Heart left ventricle (tissue), 16 donors: ENCODE measurements at regions not wholly inside any gene's neighbourhood (a gene's known extent, or its start where the extent isn't known, plus 50 kb on each side); places are given as distances from the start of the nearest gene placed in this dataset.

Experiments used
- ATAC-seq, 4 donors: fragments of 200-7000 bp; cut with Tn5 transposase; one replicate each; pipeline ENCODE4 v1.9.1; 2020 to 2022; ENCODE audit warnings: moderate library complexity in 4 of 4, mild to moderate bottlenecking in 3 of 4, moderate number of reproducible peaks in 1 of 4
- DNase-seq, 5 donors: peaks; one replicate each; pipeline ENCODE4 v3.0.0-alpha.2; 2020
- H3K27ac ChIP-seq, 12 donors: fragments of 200-600 bp; sonication (generic) in 4 of 12; one replicate each; pipeline versions ENCODE4 v1.5.0 to v1.8.0; 2016 to 2022; ENCODE audit warnings: mild to moderate bottlenecking in 2 of 12
- H3K27me3 ChIP-seq, 9 donors: fragments of 200-600 bp; sonication (generic) in 2 of 9; one replicate each; pipeline versions ENCODE4 v1.5.1 to v1.8.0; 2016 to 2022; ENCODE audit warnings: mild to moderate bottlenecking in 3 of 9
- H3K36me3 ChIP-seq, 9 donors: fragments of 200-600 bp; sonication (generic) in 2 of 9; one replicate each; pipeline versions ENCODE4 v1.5.0 to v1.8.0; 2018 to 2022; ENCODE audit warnings: mild to moderate bottlenecking in 2 of 9
- H3K4me1 ChIP-seq, 12 donors: fragments of 200-600 bp; sonication (generic) in 4 of 12; one replicate each; pipeline versions ENCODE4 v1.5.0 to v1.8.0; 2016 to 2022; ENCODE audit warnings: mild to moderate bottlenecking in 3 of 12
- H3K4me3 ChIP-seq, 12 donors: fragments of 200-600 bp; sonication (generic) in 4 of 12; one replicate each; pipeline versions ENCODE4 v1.5.0 to v1.8.0; 2017 to 2022; ENCODE audit warnings: mild to moderate bottlenecking in 9 of 12, moderate library complexity in 4 of 12
- H3K9me3 ChIP-seq, 12 donors: fragments of 200-600 bp; sonication (generic) in 4 of 12; one replicate each; pipeline versions ENCODE4 v1.5.0 to v1.8.0; 2016 to 2022; ENCODE audit warnings: mild to moderate bottlenecking in 1 of 12
- CTCF ChIP-seq, 12 donors: fragments of 200-600 bp; sonication (generic) in 4 of 12; IDR thresholded peaks; one replicate each; pipeline versions ENCODE4 v1.5.0 to v1.8.0; 2018 to 2022; ENCODE audit warnings: antibody characterized with exemption in 12 of 12, mild to moderate bottlenecking in 5 of 12
- POLR2A ChIP-seq, 2 donors: fragments of 450-650 bp; IDR thresholded peaks; one replicate each; pipeline ENCODE4 v1.6.1; 2017; ENCODE audit warnings: antibody characterized with exemption in 2 of 2, mild to moderate bottlenecking in 2 of 2, moderate library complexity in 2 of 2
- WGBS, 4 donors: extraction: QIAGEN DNeasy Blood & Tissue Kit in 2 of 4; methylation state at CpG; one replicate each; pipeline versions ENCODE4 v1.1.5 to v1.1.7; 2013 to 2018; 5-methylcytosine and 5-hydroxymethylcytosine counted together
- intact Hi-C, 10 donors: fragments of 100-400 bp; cut with DNase I; formaldehyde crosslinking; loops; one replicate each; pipeline versions ENCODE4 v1.11.1 to v1.14.2; 2022
- donor health status: ischemic (EF 13 %, LVEDD 7.1; RV severe dilation, severe dysfunction).
- donor health status: healthy with polysubstance abuse.
- donor health status: DM: no; HTN: yes; CAD: no.
- donor health status: DM: no; HTN: no; CAD: no.
- donor health status: ischemic (EF 25% LVEDD 6.9; RV normal size, moderate dysfunction).
- donor health status: ischemic (EF 25% LVEDD 5.7; RV mildly dilated, moderate dysfunction).
- donor health status: healthy.
- donor health status: DM: yes; HTN: yes; CAD: no.
- donor health status: ischemic (EF 35%, LVEDD 5.7; RV mildly dilated, moderate dysfunction).
- donor health status: nonischemic (EF 11% LVEDD 7.7; RV severe dilation, severe dysfunction).
- donor health status: DM: yes; HTN: yes; CAD: no.
- donor health status: PGD.
- donor health status: ischemic (EF 29% LVEDD 5.4; RV normal size, mild dysfunction).
- donor health status: nonischemic (EF 23%, LVEDD 6.1; RV moderate dilation, normal function).

- no peaks in the 10 kb centered on the region for H3K4me1 ChIP-seq
These were observed 395.5 kb upstream of the SLC30A5 start for GRCh38 chr5:68698025-68698940.

GRCh38 chr5:68699966-68700365 lies 393.8 kb upstream of the SLC30A5 start:
- 93 to 97% (median 95%) methylated on average over 2 of the region's 2 CpGs for WGBS, 4 donors

More at GRCh38 chr5:68698025-68698940, 395.5 kb upstream of the SLC30A5 start:
- intact Hi-C loops = no loop called here
- WGBS, 4 donors = 81 to 86% (median 84%) methylated on average over 4 of the region's 4 CpGs
- Histone ChIP-seq H3K27me3 (no peaks in the 10 kb centered on the region), H3K4me3 (no peak overlapping the region), H3K27ac (no peak overlapping the region), H3K9me3 (peaks cover 0 to 10% (median 0%) of the 10 kb centered on the region in 12 donors), H3K36me3 (no peaks in the 10 kb centered on the region)
- ATAC-seq (no peak), DNase-seq (no peak)
- no peak for TF ChIP-seq POLR2A (IDR thresholded peaks at IDR 0.05)
- no peak for TF ChIP-seq CTCF (IDR thresholded peaks at IDR 0.05)

GRCh38 chr5:68707575-68707974 lies 386.2 kb upstream of the SLC30A5 start:
- Histone ChIP-seq H3K4me1 (peaks cover 3 to 29% (median 17%) of the 10 kb centered on the region in 12 donors), H3K27ac (no peak overlapping the region), H3K9me3 (no peaks in the 10 kb centered on the region), H3K4me3 (no peak overlapping the region), H3K27me3 (no peaks in the 10 kb centered on the region), H3K36me3 (no peaks in the 10 kb centered on the region)
- WGBS, 4 donors = 45 to 79% (median 67%) methylated on average over 2 of the region's 2 CpGs
- intact Hi-C loops = no loop called here
- no peak for ATAC-seq
- DNase-seq = no peak
- TF ChIP-seq CTCF (IDR thresholded peaks at IDR 0.05) (no peak), POLR2A (IDR thresholded peaks at IDR 0.05) (no peak)

More at GRCh38 chr5:68699966-68700365, 393.8 kb upstream of the SLC30A5 start:
- TF ChIP-seq CTCF (IDR thresholded peaks at IDR 0.05) = no peak
- no peak for TF ChIP-seq POLR2A (IDR thresholded peaks at IDR 0.05)
- no peaks in the 10 kb centered on the region for H3K27me3 ChIP-seq
- peaks cover 0 to 10% (median 0%) of the 10 kb centered on the region in 12 donors for H3K9me3 ChIP-seq
- no peak overlapping the region for H3K4me3 ChIP-seq
- DNase-seq (no peak), ATAC-seq (no peak)
- H3K27ac ChIP-seq = no peak overlapping the region
- intact Hi-C loops = no loop called here
- no peaks in the 10 kb centered on the region for H3K36me3 ChIP-seq
- no peaks in the 10 kb centered on the region for H3K4me1 ChIP-seq

- Histone ChIP-seq H3K9me3 (no peaks in the 10 kb centered on the region), H3K36me3 (no peaks in the 10 kb centered on the region), H3K4me1 (peaks cover 3 to 30% (median 17%) of the 10 kb centered on the region in 12 donors), H3K27ac (peak overlapping the region in 3 of 12 donors; percentile 54 to 71 (median 55)), H3K27me3 (no peaks in the 10 kb centered on the region), H3K4me3 (no peak overlapping the region)
- intact Hi-C loops = no loop called here
- 87 to 94% (median 91%) methylated on average over 7 of the region's 7 CpGs for WGBS, 4 donors
- DNase-seq (no peak), ATAC-seq (no peak)
- TF ChIP-seq POLR2A (IDR thresholded peaks at IDR 0.05) (no peak), CTCF (IDR thresholded peaks at IDR 0.05) (no peak)
These were observed 385.5 kb upstream of the SLC30A5 start for GRCh38 chr5:68708156-68708841.
